ENCODE measurements at regions not wholly inside any gene's neighbourhood (a gene's known extent, or its start where the extent isn't known, plus 50 kb on each side); places are given as distances from the start of the nearest gene placed in this dataset.

DNA sequence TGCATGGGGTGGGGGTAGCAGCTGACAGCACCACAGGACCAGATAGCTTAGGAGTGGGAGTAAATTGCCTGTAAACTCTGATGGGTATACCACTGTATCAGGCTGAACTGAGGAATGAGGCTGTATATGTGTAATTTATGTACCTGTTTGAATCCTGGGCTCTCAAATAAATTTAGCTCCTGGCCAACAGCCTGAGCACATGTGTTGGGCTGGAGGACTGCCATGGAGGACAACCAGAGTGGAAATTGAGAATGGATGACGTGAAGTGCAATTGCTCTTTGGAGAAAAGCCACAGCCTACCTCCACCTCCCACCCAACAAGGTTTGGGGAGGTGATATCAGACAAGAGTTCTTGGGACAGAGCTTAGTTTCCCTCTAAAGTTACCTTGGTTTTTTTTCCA lies 328.6 kb upstream of the PROK2 start:
- Histone ChIP-seq H3K79me2 (ENCODE audit: insufficient read depth, low read depth) (no peaks in the 10 kb centered on the region), H3K36me3 (ENCODE audit: insufficient read depth) (no peaks in the 10 kb centered on the region), H4K20me1 (ENCODE audit: insufficient read depth) (no peaks in the 10 kb centered on the region), H3K4me1 (ENCODE audit: low read depth, poor library complexity, severe bottlenecking) (no peaks in the 10 kb centered on the region), H3K9ac (no peak overlapping the region), H3K4me3 (IDR thresholded peaks at IDR 0.05; ENCODE audit: insufficient read depth, low read depth, low read length) (no peak overlapping the region), H3K27me3 (ENCODE audit: insufficient read depth, low read depth) (no peaks in the 10 kb centered on the region), H3K4me2 (no peak overlapping the region), H3K27ac (no peak overlapping the region), H2AFZ (ENCODE audit: low read depth) (no peak overlapping the region)
- TF ChIP-seq CTCF (conservative IDR thresholded peaks at IDR 0.05; ENCODE audit: low read depth, low read length), result no peak

- no peak overlapping the region for H3K4me2 ChIP-seq
- H3K4me1 ChIP-seq (ENCODE audit: low read depth, poor library complexity, severe bottlenecking), result no peaks in the 10 kb centered on the region
- TF ChIP-seq CTCF (conservative IDR thresholded peaks at IDR 0.05; ENCODE audit: low read depth, low read length), result no peak
- H3K79me2 ChIP-seq (ENCODE audit: insufficient read depth, low read depth), result no peaks in the 10 kb centered on the region
- H3K36me3 ChIP-seq (ENCODE audit: insufficient read depth), result no peaks in the 10 kb centered on the region
- no peaks in the 10 kb centered on the region for H3K27me3 ChIP-seq (ENCODE audit: insufficient read depth, low read depth)
- H3K4me3 ChIP-seq (IDR thresholded peaks at IDR 0.05; ENCODE audit: insufficient read depth, low read depth, low read length), result no peak overlapping the region
- no peak overlapping the region for H2AFZ ChIP-seq (ENCODE audit: low read depth)
- no peaks in the 10 kb centered on the region for H4K20me1 ChIP-seq (ENCODE audit: insufficient read depth)
- H3K27ac ChIP-seq, result no peak overlapping the region
- no peak overlapping the region for H3K9ac ChIP-seq
These were observed 327.5 kb upstream of the PROK2 start for GRCh38 chr3:72112435-72112834.

- Histone ChIP-seq H3K4me2 (no peak overlapping the region), H2AFZ (ENCODE audit: low read depth) (no peak overlapping the region), H3K36me3 (ENCODE audit: insufficient read depth) (no peaks in the 10 kb centered on the region), H3K9ac (no peak overlapping the region), H4K20me1 (ENCODE audit: insufficient read depth) (no peaks in the 10 kb centered on the region), H3K79me2 (ENCODE audit: insufficient read depth, low read depth) (no peaks in the 10 kb centered on the region), H3K27me3 (ENCODE audit: insufficient read depth, low read depth) (no peaks in the 10 kb centered on the region), H3K27ac (no peak overlapping the region), H3K4me1 (ENCODE audit: low read depth, poor library complexity, severe bottlenecking) (no peaks in the 10 kb centered on the region), H3K4me3 (IDR thresholded peaks at IDR 0.05; ENCODE audit: insufficient read depth, low read depth, low read length) (no peak overlapping the region)
- no peak for TF ChIP-seq CTCF (conservative IDR thresholded peaks at IDR 0.05; ENCODE audit: low read depth, low read length)
These were observed 326.6 kb upstream of the PROK2 start for GRCh38 chr3:72111265-72112205.

DNA sequence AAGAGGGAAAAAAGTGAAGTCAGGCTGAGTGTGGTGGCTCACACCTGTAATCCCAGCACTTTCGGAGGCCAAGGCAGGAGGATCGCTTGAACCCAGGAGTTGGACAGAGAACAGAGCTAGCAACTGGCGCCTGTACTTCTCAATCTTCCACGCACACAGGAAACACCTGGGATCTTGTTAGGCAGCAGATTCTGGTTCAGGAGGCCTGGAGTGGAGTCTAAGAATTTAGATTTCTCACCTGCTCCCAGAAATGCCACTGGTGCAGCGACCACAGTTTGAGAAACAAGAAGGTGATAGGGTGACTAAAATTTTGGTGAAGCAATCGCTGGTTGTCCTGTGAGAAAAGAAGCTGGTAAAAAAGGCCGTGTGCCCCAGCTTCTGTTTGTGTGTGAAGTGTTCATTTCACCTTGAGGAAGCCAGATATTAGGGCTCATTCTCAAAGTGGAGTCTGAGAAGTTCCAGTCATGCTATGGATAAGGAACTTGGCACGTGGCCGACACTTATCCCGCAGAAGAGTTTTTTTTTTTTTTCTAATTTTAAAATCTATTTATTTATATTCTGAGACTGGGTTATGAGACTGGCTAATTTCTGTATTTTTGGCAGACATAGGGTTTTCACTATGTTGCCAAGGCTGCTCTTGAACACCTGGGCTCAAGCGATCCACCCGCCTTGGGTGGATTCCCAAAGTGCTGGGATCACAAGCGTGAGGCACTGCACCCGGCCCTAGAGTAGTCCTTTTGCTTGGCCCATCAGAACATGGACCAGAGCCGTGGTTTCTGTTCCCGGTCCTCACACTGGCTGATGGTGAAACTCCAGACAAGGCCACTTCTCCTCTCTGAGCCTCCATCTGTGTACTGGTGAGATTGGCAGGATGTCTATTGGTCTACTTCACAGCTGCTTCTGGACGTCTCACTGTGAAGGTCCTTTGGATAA lies 324.6 kb upstream of the PROK2 start:
- Histone ChIP-seq H3K27me3 (ENCODE audit: insufficient read depth, low read depth) (no peaks in the 10 kb centered on the region), H3K4me1 (ENCODE audit: low read depth, poor library complexity, severe bottlenecking) (no peaks in the 10 kb centered on the region), H2AFZ (ENCODE audit: low read depth) (no peak overlapping the region), H3K27ac (no peak overlapping the region), H3K36me3 (ENCODE audit: insufficient read depth) (no peaks in the 10 kb centered on the region), H3K9ac (no peak overlapping the region), H3K4me2 (no peak overlapping the region), H3K79me2 (ENCODE audit: insufficient read depth, low read depth) (no peaks in the 10 kb centered on the region), H4K20me1 (ENCODE audit: insufficient read depth) (no peaks in the 10 kb centered on the region), H3K4me3 (IDR thresholded peaks at IDR 0.05; ENCODE audit: insufficient read depth, low read depth, low read length) (no peak overlapping the region)
- TF ChIP-seq CTCF (conservative IDR thresholded peaks at IDR 0.05; ENCODE audit: low read depth, low read length), result no peak
